Islet precursor cell (in vitro differentiated cells): ENCODE measurements at regions not wholly inside any gene's neighbourhood (a gene's known extent, or its start where the extent isn't known, plus 50 kb on each side); places are given as distances from the start of the nearest gene placed in this dataset.
"Not testable (repeated sequence)": the region's sequence is repeated elsewhere in the genome, so short reads cannot be mapped to it uniquely, and the experiment has no call there.

ENCODE experiments used
- DNase-seq: peaks from one replicate; pipeline ENCODE4 v3.0.0-alpha.2; 2018

GRCh38 chr6:6820641-6821238, 232.2 kb downstream of the LY86 start:
- peak; percentile 89 for DNase-seq

GRCh38 chr6:6821639-6822261, 233.2 kb downstream of the LY86 start:
- no peak for DNase-seq

- DNase-seq: no peak
Measured at GRCh38 chr6:6823030-6823429, 234.5 kb downstream of the LY86 start.

DNA sequence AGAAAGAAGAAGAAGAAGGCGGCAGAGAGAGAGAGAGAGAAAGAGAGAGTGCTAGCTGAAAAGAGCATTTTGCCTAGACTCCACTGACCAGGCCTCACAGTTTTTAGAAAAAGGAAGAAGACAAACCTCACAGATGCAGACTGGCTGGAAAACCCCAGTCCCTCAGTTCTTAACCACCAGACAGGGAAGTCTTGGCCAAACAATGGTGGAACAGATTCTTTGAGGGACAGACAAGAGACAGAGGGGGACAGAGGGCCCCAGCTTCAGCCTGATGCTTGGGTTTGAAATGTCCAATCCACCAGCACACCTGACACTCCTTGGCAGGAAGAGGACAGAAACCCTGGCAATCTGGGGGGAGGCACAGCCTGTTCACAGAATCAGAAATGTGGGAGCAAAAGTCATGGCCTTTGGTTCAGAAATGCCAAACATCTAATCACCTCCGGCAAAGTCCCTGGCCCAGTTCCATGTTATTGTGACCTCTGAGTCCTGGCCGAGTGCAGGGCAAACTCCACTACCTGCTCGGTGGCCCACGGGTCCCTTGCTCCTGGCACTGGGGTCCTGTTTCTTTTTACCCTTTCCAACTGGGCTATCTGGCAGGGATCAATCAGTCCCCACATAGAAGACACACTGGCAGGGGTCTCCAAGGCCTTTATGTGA, 235.2 kb downstream of the LY86 start:
- DNase-seq: no peak

DNA sequence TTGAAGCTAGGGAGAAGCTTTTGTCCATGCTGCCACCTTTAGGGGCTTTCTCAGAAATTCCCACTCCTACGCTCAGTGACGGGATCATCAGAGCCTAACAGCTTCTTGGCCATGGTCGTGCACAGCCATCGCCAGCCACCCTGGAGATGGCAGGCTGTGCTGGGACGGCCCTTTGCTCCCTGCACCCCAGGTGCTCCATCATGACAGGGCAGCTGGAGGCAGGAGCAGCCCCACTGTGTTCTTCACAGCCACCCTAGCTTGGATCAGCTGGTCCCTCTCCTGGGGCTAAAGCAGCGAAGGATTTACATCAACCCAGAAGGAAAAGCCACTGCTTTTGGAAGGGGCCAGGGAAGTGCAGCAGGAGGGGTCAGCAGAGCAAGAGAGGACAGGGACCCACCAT, 235.9 kb downstream of the LY86 start:
- no peak for DNase-seq

DNA sequence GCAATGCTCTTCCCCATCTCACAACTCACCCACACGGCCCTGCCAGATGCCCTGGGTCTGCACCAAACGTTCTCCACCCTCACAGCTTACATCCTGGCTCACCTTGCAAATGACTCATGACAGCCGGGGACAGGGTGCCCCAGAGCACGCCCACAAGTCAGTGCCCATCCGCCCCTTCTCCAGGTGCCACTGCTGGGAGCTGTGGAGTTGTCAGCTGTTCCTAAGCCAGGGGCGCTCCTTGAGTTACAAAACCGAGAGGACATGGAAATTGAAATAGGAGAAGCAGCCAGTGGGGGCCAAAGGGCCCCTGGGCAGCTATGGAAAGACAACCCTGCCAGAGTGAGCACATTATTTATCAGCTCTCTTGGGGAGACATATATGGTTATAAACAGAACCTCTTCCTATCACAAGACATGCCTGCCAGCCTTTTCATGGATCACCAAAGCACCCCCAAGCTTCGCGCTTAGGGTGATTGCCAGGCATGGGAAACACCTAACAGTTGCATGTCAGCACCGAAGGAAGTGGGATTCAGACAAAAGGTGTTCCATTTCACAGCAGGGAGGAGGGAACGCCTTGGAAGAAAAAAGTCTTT, 236.8 kb downstream of the LY86 start:
- no peak for DNase-seq

DNA sequence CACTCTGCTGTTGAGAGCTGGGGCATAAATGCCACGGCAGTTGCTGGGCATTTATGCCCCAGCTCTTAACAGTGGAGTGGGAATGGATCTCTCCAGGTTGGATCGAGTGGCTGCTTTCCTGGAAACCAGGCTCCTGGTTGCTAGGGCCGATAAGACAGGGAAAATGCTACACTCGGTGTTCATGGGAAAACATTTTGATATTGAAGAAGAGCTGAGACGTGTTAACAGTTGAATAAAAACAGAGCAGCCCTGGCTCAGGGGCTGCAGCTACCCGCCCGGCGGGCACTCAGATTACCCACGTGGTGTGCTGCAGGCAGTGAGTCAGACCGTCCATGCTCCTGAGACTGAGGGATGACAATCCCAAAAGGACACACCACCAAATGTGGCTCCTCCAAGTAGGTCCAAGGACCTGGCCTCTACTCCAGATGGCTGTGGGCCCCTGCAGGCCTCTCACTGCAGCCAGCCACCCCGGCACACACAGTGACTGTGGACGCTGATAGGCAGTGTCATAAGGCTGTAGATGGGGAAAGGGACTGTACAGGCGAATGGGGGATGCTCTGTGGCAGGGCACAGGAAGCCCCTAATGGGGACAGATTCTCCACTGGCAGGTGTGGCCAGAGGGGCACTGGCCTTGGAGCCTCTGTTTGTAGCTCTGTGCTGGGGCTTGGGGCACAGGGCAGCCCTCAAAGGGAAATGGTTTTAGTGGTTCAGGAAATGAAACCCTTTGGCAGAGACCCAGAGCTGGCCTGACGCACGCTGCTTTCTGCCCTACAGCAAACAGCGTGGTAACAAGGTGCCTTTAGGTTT, 237.8 kb downstream of the LY86 start:
- DNase-seq: no peak

- DNase-seq: no peak
Measured at GRCh38 chr6:6826961-6827360, 238.4 kb downstream of the LY86 start.

DNA sequence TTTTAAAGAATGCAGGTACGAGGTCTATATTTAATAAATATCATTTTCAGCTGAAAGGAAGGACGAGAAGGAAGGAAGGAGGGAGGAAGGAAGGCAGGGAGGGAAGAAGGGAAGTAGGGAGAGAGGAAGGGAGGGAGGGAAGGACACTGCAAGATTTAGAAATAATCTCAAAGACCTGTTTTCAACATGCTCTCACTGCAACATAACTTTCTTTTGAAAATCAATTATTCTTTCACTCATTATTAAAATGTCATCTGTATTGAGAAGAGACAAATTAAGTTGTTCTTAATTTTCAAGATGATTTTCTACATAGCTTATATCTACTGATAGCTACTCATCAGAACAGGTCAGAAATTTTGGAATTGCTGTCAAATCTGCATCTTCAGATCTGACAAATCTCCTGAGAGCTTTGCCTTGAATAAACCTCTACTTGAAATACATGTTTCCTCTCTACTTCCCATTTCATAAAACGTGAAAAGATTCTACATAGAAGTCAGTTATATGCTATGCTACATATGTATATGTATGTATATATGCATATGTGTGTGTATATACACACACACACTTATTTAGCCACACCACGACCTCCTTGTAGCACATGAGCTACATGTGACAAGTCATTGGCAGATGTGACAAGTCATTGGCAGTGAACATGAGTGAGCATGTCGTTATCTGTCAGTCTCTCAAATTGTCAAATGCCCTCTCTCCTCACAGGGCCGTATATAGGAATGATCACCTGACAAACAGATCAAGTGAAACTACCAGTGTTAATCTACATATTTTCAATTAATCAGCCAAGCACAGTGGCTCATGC, 241.6 kb downstream of the LY86 start:
- no peak for DNase-seq

DNA sequence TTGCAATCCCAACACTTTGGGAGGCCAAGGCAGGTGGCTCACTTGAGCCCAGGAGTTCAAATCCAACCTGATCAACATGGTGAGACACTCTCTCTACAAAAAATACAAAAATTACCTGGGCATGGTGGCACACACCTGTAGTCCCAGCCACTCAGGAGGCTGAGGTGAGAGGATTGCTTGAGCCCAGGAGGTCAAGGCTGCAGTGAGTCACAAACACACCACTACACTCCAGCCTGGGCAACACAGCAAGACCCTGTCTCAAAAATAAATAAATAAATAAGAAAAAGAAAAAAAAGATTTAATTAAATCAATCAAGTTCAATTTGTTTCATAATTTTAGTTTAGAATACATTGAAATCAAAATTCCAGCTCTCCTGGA, 242.2 kb downstream of the LY86 start:
- not testable (repeated sequence) for DNase-seq

DNA sequence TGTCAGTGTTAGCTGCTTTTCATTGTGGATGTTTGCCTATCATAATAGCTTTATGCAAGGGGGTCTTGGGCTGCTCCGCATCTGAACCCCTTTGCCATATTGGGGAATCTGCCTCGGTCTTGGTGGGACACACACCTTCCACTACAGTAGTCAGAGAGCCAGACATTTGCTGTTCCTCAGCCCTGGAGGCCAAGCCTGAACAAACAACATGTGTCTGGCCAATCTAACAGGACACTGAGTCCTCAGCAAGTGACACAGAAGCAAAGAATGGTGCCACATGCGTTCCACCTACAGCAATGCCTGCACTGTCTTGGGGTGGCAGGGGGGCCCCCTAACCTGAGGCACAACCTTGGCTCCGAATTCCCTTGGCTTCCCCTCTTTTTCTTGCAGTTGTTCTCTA, 243.9 kb downstream of the LY86 start:
- DNase-seq: no peak

GRCh38 chr6:6834356-6835222, 246.1 kb downstream of the LY86 start:
- DNase-seq: no peak

DNA sequence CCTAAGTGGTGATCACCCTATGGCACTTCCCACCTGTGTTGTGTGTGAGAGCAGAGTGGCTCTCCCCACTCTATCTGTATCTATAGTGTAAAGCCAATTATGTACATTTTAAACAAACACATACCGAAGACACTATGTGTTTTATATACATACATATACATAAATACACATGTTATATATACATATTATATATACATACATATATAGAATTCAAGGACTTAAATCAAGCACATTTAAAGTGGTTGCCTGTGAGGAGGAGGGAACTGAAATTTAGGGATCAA, 246.6 kb downstream of the LY86 start:
- no peak for DNase-seq

- no peak for DNase-seq
Measured at GRCh38 chr6:6836609-6837406, 248.3 kb downstream of the LY86 start.

GRCh38 chr6:6837541-6838080, 249.1 kb downstream of the LY86 start:
- DNase-seq: no peak

GRCh38 chr6:6840831-6841291, 252.3 kb downstream of the LY86 start:
- DNase-seq: no peak

DNA sequence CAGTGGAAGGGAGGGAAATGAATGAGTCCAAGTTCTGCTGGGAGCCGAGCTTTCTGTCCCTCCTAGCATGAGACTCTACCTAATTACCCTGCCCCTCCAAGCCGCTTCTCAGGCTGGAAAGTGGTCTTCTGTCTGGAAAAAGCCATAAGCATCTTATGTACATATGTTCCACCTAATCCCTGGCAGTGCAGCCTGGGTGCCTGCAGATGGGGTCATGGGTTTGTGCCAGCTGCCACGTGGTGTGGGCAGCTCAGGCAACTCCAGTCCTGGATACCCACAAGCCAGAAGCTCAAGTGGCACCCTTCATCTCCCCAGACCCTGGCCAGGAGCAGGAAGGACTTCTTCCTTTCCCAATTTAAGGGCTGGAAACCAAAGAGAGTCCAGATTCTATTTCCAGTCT, 253.1 kb downstream of the LY86 start:
- DNase-seq: no peak

GRCh38 chr6:6842291-6842690, 253.8 kb downstream of the LY86 start:
- DNase-seq: peak; percentile 66

DNA sequence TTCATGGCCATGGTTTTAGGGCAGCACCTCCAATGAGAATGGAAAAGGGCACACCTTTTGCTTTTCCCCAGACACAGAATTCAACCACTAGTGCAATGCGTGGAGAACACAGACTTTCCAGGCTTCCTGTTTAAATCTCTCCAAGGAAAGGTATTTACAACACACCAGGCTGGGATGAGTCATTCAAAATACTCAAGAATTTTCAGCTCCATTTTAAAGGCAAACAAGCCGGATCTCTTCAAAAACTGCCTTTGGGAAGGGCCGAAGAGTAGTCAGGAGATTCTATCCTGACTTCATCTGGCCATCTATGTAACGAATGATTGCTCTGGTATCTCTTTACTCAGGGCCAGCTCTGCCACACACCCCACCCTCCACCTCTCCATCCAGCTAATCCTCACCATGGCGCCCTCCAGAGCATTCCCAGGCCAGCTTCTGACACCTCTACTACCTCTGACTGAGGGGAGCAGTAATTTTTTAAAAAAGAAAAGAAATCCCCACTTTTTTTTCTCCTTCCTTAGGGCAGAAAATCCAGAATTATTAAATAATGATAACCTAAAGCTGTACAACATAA, 254.6 kb downstream of the LY86 start:
- DNase-seq: peak; percentile 89

DNA sequence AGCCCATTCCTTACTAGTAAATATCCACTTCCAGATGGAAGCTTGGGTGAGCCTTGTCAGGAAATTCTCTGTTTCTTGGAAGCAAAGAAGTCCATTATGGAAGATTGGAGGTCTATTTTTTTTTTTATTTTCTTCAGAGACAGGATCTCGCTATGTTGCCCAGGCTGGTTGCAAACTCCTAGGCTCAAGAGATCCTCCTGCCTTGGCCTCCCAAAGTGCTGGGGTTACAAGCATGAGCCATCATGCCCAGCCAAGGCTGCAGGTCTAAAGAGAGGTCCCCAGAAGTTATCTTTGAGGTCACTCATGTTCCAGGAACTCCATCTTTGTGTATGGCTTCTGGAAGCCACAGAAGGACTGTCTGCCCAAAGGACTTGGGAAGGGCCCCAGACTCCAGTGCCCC, 255.3 kb downstream of the LY86 start:
- DNase-seq: no peak
